Suprapubic skin (tissue), 4 donors: ENCODE measurements at regions not wholly inside any gene's neighbourhood (a gene's known extent, or its start where the extent isn't known, plus 50 kb on each side); places are given as distances from the start of the nearest gene placed in this dataset.

Source experiments
- POLR2A ChIP-seq, 2 donors: fragments of 450-650 bp; IDR thresholded peaks; one replicate each; pipeline ENCODE4 v1.6.1; 2017; ENCODE audit warnings: antibody characterized with exemption in 2 of 2, mild to moderate bottlenecking in 2 of 2, moderate library complexity in 2 of 2
- POLR2AphosphoS5 ChIP-seq, 3 donors: sonication (generic); formaldehyde crosslinking; IDR thresholded peaks; one replicate each; pipeline ENCODE4 v1.6.1; 2017; ENCODE audit warnings: antibody characterized with exemption in 3 of 3
- TF ChIP-seq, protein P1 (sequence below), 2 donors: fragments of 200-600 bp in 1 of 2; fragments of 450-650 bp in 1 of 2; sonication (generic) in 1 of 2; IDR thresholded peaks; one replicate each; pipeline ENCODE4 v1.5.1; 2016 to 2019; ENCODE audit warnings: antibody characterized with exemption in 2 of 2, mild to moderate bottlenecking in 1 of 2, moderate library complexity in 1 of 2

DNA sequence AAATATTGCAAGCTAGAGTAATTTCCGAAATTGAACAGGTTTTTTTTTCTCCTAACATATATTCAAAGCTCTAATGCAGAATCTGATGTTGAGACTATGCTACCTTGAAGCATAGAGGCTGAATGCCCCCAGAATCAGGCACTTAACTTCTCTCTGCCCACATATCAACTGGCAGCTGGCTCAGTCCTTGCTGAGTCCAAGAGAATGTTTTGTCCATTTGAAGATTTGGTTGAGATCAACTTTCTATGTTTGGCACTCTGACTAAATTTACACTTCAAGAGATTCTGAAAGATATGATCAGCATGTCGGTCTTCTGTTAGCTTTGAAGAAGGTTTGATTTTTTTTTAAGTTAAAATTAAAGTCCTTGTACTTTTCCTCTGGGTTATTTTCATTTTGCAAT, 1298.1 kb downstream of the EPHA7 start:
- TF ChIP-seq, protein P1, sequence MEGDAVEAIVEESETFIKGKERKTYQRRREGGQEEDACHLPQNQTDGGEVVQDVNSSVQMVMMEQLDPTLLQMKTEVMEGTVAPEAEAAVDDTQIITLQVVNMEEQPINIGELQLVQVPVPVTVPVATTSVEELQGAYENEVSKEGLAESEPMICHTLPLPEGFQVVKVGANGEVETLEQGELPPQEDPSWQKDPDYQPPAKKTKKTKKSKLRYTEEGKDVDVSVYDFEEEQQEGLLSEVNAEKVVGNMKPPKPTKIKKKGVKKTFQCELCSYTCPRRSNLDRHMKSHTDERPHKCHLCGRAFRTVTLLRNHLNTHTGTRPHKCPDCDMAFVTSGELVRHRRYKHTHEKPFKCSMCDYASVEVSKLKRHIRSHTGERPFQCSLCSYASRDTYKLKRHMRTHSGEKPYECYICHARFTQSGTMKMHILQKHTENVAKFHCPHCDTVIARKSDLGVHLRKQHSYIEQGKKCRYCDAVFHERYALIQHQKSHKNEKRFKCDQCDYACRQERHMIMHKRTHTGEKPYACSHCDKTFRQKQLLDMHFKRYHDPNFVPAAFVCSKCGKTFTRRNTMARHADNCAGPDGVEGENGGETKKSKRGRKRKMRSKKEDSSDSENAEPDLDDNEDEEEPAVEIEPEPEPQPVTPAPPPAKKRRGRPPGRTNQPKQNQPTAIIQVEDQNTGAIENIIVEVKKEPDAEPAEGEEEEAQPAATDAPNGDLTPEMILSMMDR (IDR thresholded peaks at IDR 0.05), result no peak
- TF ChIP-seq POLR2A (IDR thresholded peaks at IDR 0.05) (no peak), POLR2AphosphoS5 (IDR thresholded peaks at IDR 0.05) (no peak)
